Stomach (tissue), 8 donors: ENCODE measurements at regions not wholly inside any gene's neighbourhood (a gene's known extent, or its start where the extent isn't known, plus 50 kb on each side); places are given as distances from the start of the nearest gene placed in this dataset.

Experiments used
- DNase-seq, 2 donors: peaks; one replicate each; pipeline versions ENCODE4 v3.0.0 to v3.0.0-alpha.2; 2013 to 2019
- H3K27ac ChIP-seq, 5 donors: fragments of 200-600 bp in 4 of 5; sonication (generic) in 4 of 5; one replicate each; pipeline ENCODE4 v1.5.1; 2013 to 2019; ENCODE audit warnings: mild to moderate bottlenecking in 1 of 5, moderate library complexity in 1 of 5
- H3K27me3 ChIP-seq, 3 donors: fragments of 200-600 bp; sonication (generic); one replicate each; pipeline ENCODE4 v1.5.1; 2017 to 2019; ENCODE audit warnings: mixed run types in 1 of 3
- H3K36me3 ChIP-seq, 4 donors: fragments of 200-600 bp; sonication (generic); 1 replicate in 3 of 4; 2 replicates in 1 of 4; pipeline ENCODE4 v1.5.1; 2016 to 2019
- H3K4me1 ChIP-seq, 4 donors: fragments of 200-600 bp; sonication (generic); one replicate each; pipeline ENCODE4 v1.5.1; 2016 to 2019
- H3K4me3 ChIP-seq, 4 donors: fragments of 200-600 bp; sonication (generic) in 3 of 4; one replicate each; pipeline ENCODE4 v1.5.1; 2016 to 2019; ENCODE audit warnings: mild to moderate bottlenecking in 1 of 4
- H3K9me3 ChIP-seq, 4 donors: fragments of 200-600 bp; sonication (generic); one replicate each; pipeline ENCODE4 v1.5.1; 2016 to 2019
- CTCF ChIP-seq, 7 experiments: fragments of 450-650 bp in 4 of 7; fragments of 200-600 bp in 3 of 7; sonication (generic) in 3 of 7; IDR thresholded peaks; one replicate each; pipeline ENCODE4 v1.5.1; 2016 to 2019; ENCODE audit warnings: antibody characterized with exemption in 7 of 7, control low read depth in 2 of 7, mild to moderate bottlenecking in 1 of 7
- EP300 ChIP-seq: sonication (generic); formaldehyde crosslinking; IDR thresholded peaks from one replicate; pipeline ENCODE4 v1.6.1; 2017; ENCODE audit warnings: antibody characterized with exemption
- POLR2A ChIP-seq, 4 donors: fragments of 450-650 bp; IDR thresholded peaks; one replicate each; pipeline ENCODE4 v1.6.1; 2016; ENCODE audit warnings: antibody characterized with exemption in 4 of 4, control low read depth in 2 of 4, mild to moderate bottlenecking in 1 of 4, moderate library complexity in 1 of 4
- POLR2AphosphoS5 ChIP-seq, 3 donors: sonication (generic); formaldehyde crosslinking; IDR thresholded peaks; one replicate each; pipeline ENCODE4 v1.6.1; 2016; ENCODE audit warnings: antibody characterized with exemption in 3 of 3
- WGBS, 5 donors: extraction: QIAGEN DNeasy Blood & Tissue Kit in 3 of 5; methylation state at CpG; one replicate each; pipeline versions ENCODE4 v1.1.5 to v1.1.7; 2013 to 2018; 5-methylcytosine and 5-hydroxymethylcytosine counted together
- intact Hi-C: fragments of 100-400 bp; cut with DNase I; formaldehyde crosslinking; loops from one replicate; pipeline ENCODE4 v1.15.1; 2023; ENCODE audit warnings: low total_unique reads
- donor health status: healthy with polysubstance abuse.
- donor health status: Bipolar disorder and iron deficiency.
- donor health status: healthy.

DNA sequence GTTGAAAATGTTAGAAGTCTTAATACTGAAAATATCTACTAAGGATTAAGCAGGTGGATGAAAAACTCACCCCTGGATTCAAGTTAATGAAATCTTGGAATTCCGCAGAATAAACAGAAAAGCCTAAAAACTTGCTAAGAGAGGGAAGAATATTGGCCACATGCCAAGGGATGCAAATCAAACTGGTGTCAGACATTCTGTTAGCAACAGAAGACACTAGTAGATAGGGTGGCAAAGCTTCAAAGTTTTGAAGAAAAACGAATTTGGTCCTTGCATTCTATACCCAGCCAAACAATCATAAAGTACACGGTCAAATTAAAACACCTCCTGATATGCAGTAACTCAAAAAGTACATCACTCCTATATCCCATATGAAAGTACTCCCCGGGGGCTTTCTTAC is 77.1 kb upstream of the ADTRP start:
- no peak for TF ChIP-seq POLR2A (IDR thresholded peaks at IDR 0.05)
- no peak for TF ChIP-seq POLR2AphosphoS5 (IDR thresholded peaks at IDR 0.05)
- no peak for TF ChIP-seq CTCF (IDR thresholded peaks at IDR 0.05)
- no peak for TF ChIP-seq EP300
- Histone ChIP-seq H3K27ac (no peak overlapping the region), H3K9me3 (no peaks in the 10 kb centered on the region), H3K4me3 (no peak overlapping the region), H3K27me3 (no peaks in the 10 kb centered on the region), H3K36me3 (no peaks in the 10 kb centered on the region), H3K4me1 (peaks cover 11 to 27% (median 20%) of the 10 kb centered on the region in 4 donors)
- WGBS, 5 donors = 81 to 92% (median 90%) methylated on average over 4 of the region's 4 CpGs
- intact Hi-C loops = no loop called here
- DNase-seq = no peak

DNA sequence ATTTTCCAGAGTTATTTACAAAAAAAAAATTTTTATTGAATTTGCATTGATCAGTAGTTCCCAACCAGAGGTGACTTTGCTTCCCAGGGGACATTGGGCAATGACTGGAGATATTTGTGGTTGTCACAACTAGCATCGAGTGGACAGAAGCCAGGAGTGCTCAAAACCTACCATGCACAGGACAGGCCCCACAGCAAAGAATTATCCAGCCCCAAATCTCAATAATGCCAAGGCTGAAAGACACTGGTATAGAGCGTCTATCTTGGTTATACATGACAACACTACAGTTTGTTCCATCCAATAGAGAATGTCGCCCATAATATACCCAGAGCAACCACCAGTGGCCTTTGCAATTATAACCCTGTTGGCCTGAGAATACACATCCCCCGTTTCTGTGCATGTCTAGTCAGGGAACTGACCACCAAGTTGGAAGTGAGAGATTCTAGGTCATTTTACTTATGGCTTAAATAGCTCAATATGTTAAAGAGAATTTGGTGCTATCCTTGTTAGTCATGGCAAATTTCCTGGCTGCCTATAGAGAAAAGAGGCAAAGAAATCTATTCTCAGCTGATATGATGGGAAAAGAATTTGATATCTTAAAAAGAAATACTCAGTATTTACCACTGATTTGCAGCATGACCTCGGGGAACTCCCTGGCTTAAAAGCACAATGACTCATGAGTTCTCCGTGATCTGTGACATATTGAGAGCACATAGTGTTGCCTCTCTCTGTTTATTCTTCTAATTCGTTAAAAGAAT is 76.0 kb upstream of the ADTRP start:
- TF ChIP-seq POLR2A (IDR thresholded peaks at IDR 0.05) = no peak
- TF ChIP-seq EP300 = no peak
- no peak for TF ChIP-seq CTCF (IDR thresholded peaks at IDR 0.05)
- peak in 2 of 3 donors; percentile 20 to 60 for TF ChIP-seq POLR2AphosphoS5 (IDR thresholded peaks at IDR 0.05)
- peak overlapping the region in 2 of 5 donors; percentile 1 to 45 for H3K27ac ChIP-seq
- intact Hi-C loops = no loop called here
- H3K4me1 ChIP-seq = peaks cover 11 to 29% (median 20%) of the 10 kb centered on the region in 4 donors
- H3K27me3 ChIP-seq = no peaks in the 10 kb centered on the region
- H3K9me3 ChIP-seq = no peaks in the 10 kb centered on the region
- no peaks in the 10 kb centered on the region for H3K36me3 ChIP-seq
- WGBS, 5 donors = 37 to 49% (median 41%) methylated on average over 7 of the region's 7 CpGs
- DNase-seq = peak in 1 of 2 donors; percentile 70
- H3K4me3 ChIP-seq = no peak overlapping the region

- intact Hi-C loops = no loop called here
- DNase-seq = no peak
- peak in 1 of 3 donors; percentile 12 for TF ChIP-seq POLR2AphosphoS5 (IDR thresholded peaks at IDR 0.05)
- TF ChIP-seq POLR2A (IDR thresholded peaks at IDR 0.05) = no peak
- no peak for TF ChIP-seq EP300
- TF ChIP-seq CTCF (IDR thresholded peaks at IDR 0.05) = no peak
- Histone ChIP-seq H3K27me3 (no peaks in the 10 kb centered on the region), H3K9me3 (no peaks in the 10 kb centered on the region), H3K4me3 (no peak overlapping the region), H3K27ac (peak overlapping the region in 2 of 5 donors; percentile 4 to 45), H3K36me3 (no peaks in the 10 kb centered on the region), H3K4me1 (peaks cover 11 to 33% (median 23%) of the 10 kb centered on the region in 4 donors)
- 17 to 37% (median 25%) methylated on average over 3 of the region's 3 CpGs for WGBS, 5 donors
Measured at GRCh38 chr6:11853678-11854407, 75.2 kb upstream of the ADTRP start.

- H3K9me3 ChIP-seq = no peaks in the 10 kb centered on the region
- DNase-seq = no peak
- TF ChIP-seq POLR2AphosphoS5 (IDR thresholded peaks at IDR 0.05) (no peak), CTCF (IDR thresholded peaks at IDR 0.05) (no peak), POLR2A (IDR thresholded peaks at IDR 0.05) (no peak), EP300 (no peak)
- H3K4me1 ChIP-seq = peaks cover 11 to 33% (median 24%) of the 10 kb centered on the region in 4 donors
- WGBS, 5 donors = 74 to 82% (median 79%) methylated on average over 11 of the region's 11 CpGs
- H3K27me3 ChIP-seq = no peaks in the 10 kb centered on the region
- intact Hi-C loops = no loop called here
- no peak overlapping the region for H3K4me3 ChIP-seq
- no peak overlapping the region for H3K27ac ChIP-seq
- no peaks in the 10 kb centered on the region for H3K36me3 ChIP-seq
Measured at GRCh38 chr6:11852061-11852651, 73.6 kb upstream of the ADTRP start.
